Right lobe of liver (tissue), 4 donors: ENCODE measurements at regions not wholly inside any gene's neighbourhood (a gene's known extent, or its start where the extent isn't known, plus 50 kb on each side); places are given as distances from the start of the nearest gene placed in this dataset.

Source experiments
- CTCF ChIP-seq, 4 donors: fragments of 200-600 bp in 3 of 4; fragments of 450-650 bp in 1 of 4; IDR thresholded peaks; one replicate each; pipeline versions ENCODE4 v1.5.1 to v1.8.0; 2016 to 2022; ENCODE audit warnings: antibody characterized with exemption in 4 of 4, mild to moderate bottlenecking in 2 of 4
- POLR2A ChIP-seq: fragments of 450-650 bp; IDR thresholded peaks from one replicate; pipeline ENCODE4 v1.6.1; 2017; ENCODE audit warnings: antibody characterized with exemption, mild to moderate bottlenecking
- donor health status: DM: no; HTN: no; CAD: no.
- donor health status: DM: no; HTN: no; CAD: no.
- donor health status: DM: no; HTN: yes; CAD: no.

- TF ChIP-seq CTCF (IDR thresholded peaks at IDR 0.05): no peak
- no peak for TF ChIP-seq POLR2A
These were observed 661.6 kb upstream of the TMPRSS15 start for GRCh38 chr21:19065164-19065563.
